ENCODE measurements at regions not wholly inside any gene's neighbourhood (a gene's known extent, or its start where the extent isn't known, plus 50 kb on each side); places are given as distances from the start of the nearest gene placed in this dataset.
A peak's percentile ranks its signal among the peaks of the same experiment; 100 is the strongest.

DNA sequence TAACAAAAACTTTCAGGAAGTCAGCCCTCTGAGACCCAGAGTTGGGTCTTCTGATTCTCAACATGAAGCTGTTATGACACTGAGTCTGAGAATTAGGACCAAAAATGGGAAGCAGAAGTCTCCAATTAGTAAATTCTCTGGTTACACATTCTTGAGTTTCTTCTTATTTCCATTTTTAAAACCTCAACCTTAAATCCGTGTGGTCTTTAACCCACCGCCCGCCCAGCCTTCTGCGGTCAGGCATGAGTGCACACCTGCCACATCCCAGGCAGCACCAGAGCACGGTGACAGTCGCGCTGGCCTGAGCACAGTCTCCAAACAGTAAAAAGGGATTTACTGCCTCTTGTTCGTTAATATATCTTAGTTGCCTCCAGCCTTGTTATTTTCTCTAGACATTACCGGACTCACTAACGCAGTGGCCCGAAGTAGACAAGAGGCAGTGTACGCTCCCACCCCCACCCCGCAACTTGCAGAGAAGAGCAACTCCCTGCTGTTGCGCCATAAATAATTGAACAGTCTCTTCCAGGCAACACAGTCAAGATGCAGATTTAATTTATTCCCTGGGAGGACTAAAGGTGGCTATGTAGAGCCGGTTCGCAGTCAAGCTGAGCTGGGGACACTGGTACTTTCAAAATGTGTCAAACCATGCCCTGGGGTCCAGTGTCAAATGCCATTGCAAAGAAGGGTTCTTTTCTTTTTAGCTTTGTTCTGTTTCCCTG is 147.0 kb upstream of the CELF2 start:
- 0 out of 2 replicates have a peak overlapping the region, but pooled peaks have one; percentile 61 for H3K14ac ChIP-seq (replicated peaks; ENCODE audit: low read depth, low read length)
- H3K4me2 ChIP-seq (ENCODE audit: low read depth, low read length): no peak overlapping the region
- no peaks in the 10 kb centered on the region for H3K9me3 ChIP-seq (ENCODE audit: control insufficient read depth, insufficient read depth, low read length)
- H3K18ac ChIP-seq (ENCODE audit: low read depth, low read length): peak overlapping the region; percentile 77
- peak overlapping the region; percentile 88; the same call in 1 of the 3 replicates for H2BK15ac ChIP-seq (ENCODE audit: low read depth, low read length)
- ChIA-PET POLR2A (ENCODE audit: unreplicated experiment) (no interaction called here), CTCF (interaction anchor here (0.5 kb wide), 1 partner anchor 70 kb away, joined by 3 read pairs; no protein-coding TSS in a partner anchor)
- TF ChIP-seq BHLHE40 (IDR thresholded peaks at IDR 0.05; ENCODE audit: low read depth, low read length) (no peak), RAD21 (IDR thresholded peaks at IDR 0.05; ENCODE audit: low read length) (no peak), CEBPB (IDR thresholded peaks at IDR 0.05; ENCODE audit: low read depth, low read length) (peak; percentile 64)
- dilution Hi-C loops (cut with HindIII; ENCODE audit: low sequenced_read_pairs, unreplicated experiment) (no loop called here), intact Hi-C loops (cut with micrococcal nuclease) (no loop called here), in situ Hi-C loops (cut with MboI; ENCODE audit: low sequenced_read_pairs) (no loop called here)
- WGBS, 2 experiments (ENCODE audit: extremely low coverage in 2 of 2, insufficient read length in 1 of 2): 90% methylated on average over 7 of the region's 16 CpGs; no CpG with 5 or more reads in 1 of the 2 experiments
- peaks cover 7% of the 10 kb centered on the region; the same call in 1 of the 2 replicates for H3K9me1 ChIP-seq (ENCODE audit: insufficient read depth, low read length)
- H2AK9ac ChIP-seq (replicated peaks; ENCODE audit: low read depth, low read length, poor library complexity): peak overlapping the region; percentile 79
- H3K27ac ChIP-seq (ENCODE audit: insufficient read depth, low read length): no peak overlapping the region
- peak overlapping the region; percentile 77; the same call in 1 of the 2 replicates for H2BK120ac ChIP-seq (ENCODE audit: low read depth, low read length)
- peak overlapping the region; percentile 69; the same call in 1 of the 2 replicates for H2AK5ac ChIP-seq (ENCODE audit: low read depth, low read length)
- no peak overlapping the region for H3K9ac ChIP-seq (ENCODE audit: low read depth, low read length)
- peak overlapping the region; percentile 90 for H2BK20ac ChIP-seq (ENCODE audit: low read depth, low read length)
- no peak for DNase-seq
- no TSS peak for BruUV-seq (replicated peaks)
- no peak overlapping the region for H3K56ac ChIP-seq (ENCODE audit: extremely low read depth, insufficient read depth, low read length)
- no peaks in the 10 kb centered on the region for H4K20me1 ChIP-seq (ENCODE audit: insufficient read depth, low read length)
- H4K8ac ChIP-seq (ENCODE audit: low read depth in 2 of 2, low read length in 2 of 2): peak overlapping the region in 1 of 2 experiments; percentile 75; a peak in 1 of 4 replicates
- H3K4ac ChIP-seq (ENCODE audit: low read depth, low read length): peak overlapping the region; percentile 41; the same call in 1 of the 2 replicates
- no peak overlapping the region for H3K23ac ChIP-seq (ENCODE audit: low read depth, low read length)
- no peak for ATAC-seq (ENCODE audit: low read depth)
- H4K91ac ChIP-seq (ENCODE audit: insufficient read depth, low read depth, low read length): 0 out of 2 replicates have a peak overlapping the region, but pooled peaks have one; percentile 4
- H2BK5ac ChIP-seq (ENCODE audit: low read depth, low read length, poor library complexity, severe bottlenecking): peak overlapping the region; percentile 38
- no peaks in the 10 kb centered on the region for H3K79me1 ChIP-seq (ENCODE audit: low read depth in 1 of 2, low read length in 2 of 2)
- H4K5ac ChIP-seq (ENCODE audit: low read depth, low read length): no peak overlapping the region
- peaks cover 11% of the 10 kb centered on the region; the same call in 1 of the 2 replicates for H3K4me1 ChIP-seq (ENCODE audit: control insufficient read depth, insufficient read depth, low read length)
- no peak overlapping the region for H3K4me3 ChIP-seq (ENCODE audit: insufficient read depth, low read depth, low read length)
- H3K27me3 ChIP-seq (ENCODE audit: control insufficient read depth, insufficient read depth, low read length): no peaks in the 10 kb centered on the region
- peak overlapping the region; percentile 53 for H2AFZ ChIP-seq (replicated peaks; ENCODE audit: low read length, poor library complexity)
- H3K36me3 ChIP-seq (ENCODE audit: control insufficient read depth, insufficient read depth, low read length): no peaks in the 10 kb centered on the region

Measured in IMR-90 (cell line).